WTC11 (cell line): ENCODE measurements at regions not wholly inside any gene's neighbourhood (a gene's known extent, or its start where the extent isn't known, plus 50 kb on each side); places are given as distances from the start of the nearest gene placed in this dataset.

ENCODE experiments used
- ATAC-seq: fragments of 200-7000 bp; cut with Tn5 transposase; 2 replicates; pipeline ENCODE4 v1.10.0; 2021; ENCODE audit warnings: mild to moderate bottlenecking, moderate library complexity
- CTCF ChIA-PET: fragments of 300-600 bp; sonication (Branson Sonifier 250); formaldehyde crosslinking; loops from one replicate; lab custom pipeline; 2021; ENCODE audit warnings: antibody characterized with exemption; lab: Charles Lee
- POLR2A ChIA-PET: fragments of 350-600 bp; sonication (Branson Sonifier 250); formaldehyde crosslinking; loops from one replicate; lab custom pipeline; 2021; ENCODE audit warnings: antibody characterized with exemption; lab: Charles Lee
- DNase-seq: peaks from one replicate; pipeline ENCODE4 v3.0.0; 2021; ENCODE audit warnings: low spot score
- H3K27ac Mint-ChIP-seq: 2 replicates; pipeline ENCODE4 v1.8.0; 2021; ENCODE audit warnings: mixed read lengths
- H3K27me3 Mint-ChIP-seq: 2 replicates; pipeline ENCODE4 v1.8.0; 2021; ENCODE audit warnings: low read depth, mild to moderate bottlenecking, moderate library complexity, mixed read lengths
- H3K36me3 Mint-ChIP-seq: 2 replicates; pipeline ENCODE4 v1.8.0; 2021; ENCODE audit warnings: mixed read lengths
- H3K4me1 Mint-ChIP-seq: 2 replicates; pipeline ENCODE4 v1.8.0; 2022; ENCODE audit warnings: mixed read lengths
- H3K4me3 Mint-ChIP-seq: 2 replicates; pipeline ENCODE4 v1.8.0; 2021; ENCODE audit warnings: mild to moderate bottlenecking, moderate library complexity, mixed read lengths
- H3K9me3 Mint-ChIP-seq: 2 replicates; pipeline ENCODE4 v1.8.0; 2021; ENCODE audit warnings: mixed read lengths
- ATF1 ChIP-seq: sonication (generic); formaldehyde crosslinking; IDR thresholded peaks from 2 replicates; pipeline ENCODE4 v1.8.1; 2023; ENCODE audit warnings: mild to moderate bottlenecking, moderate library complexity, missing genetic modification reagents
- CDX4 ChIP-seq: fragments of 250-450 bp; sonication (Bioruptor Pico); IDR thresholded peaks from 2 replicates; pipeline ENCODE4 v1.9.0; 2021; ENCODE audit warnings: moderate library complexity, mild to moderate bottlenecking, inconsistent platforms, borderline replicate concordance
- CREB1 ChIP-seq: sonication (generic); formaldehyde crosslinking; IDR thresholded peaks from 2 replicates; pipeline ENCODE4 v1.8.0; 2023; ENCODE audit warnings: mild to moderate bottlenecking, missing genetic modification reagents
- CREM ChIP-seq: sonication (generic); formaldehyde crosslinking; IDR thresholded peaks from 2 replicates; pipeline ENCODE4 v1.8.1; 2022; ENCODE audit warnings: mild to moderate bottlenecking, missing genetic modification reagents, moderate library complexity
- E2F4 ChIP-seq: sonication (generic); formaldehyde crosslinking; IDR thresholded peaks from 2 replicates; pipeline ENCODE4 v1.8.1; 2022; ENCODE audit warnings: low read depth, mild to moderate bottlenecking, moderate library complexity, missing genetic modification reagents, borderline replicate concordance
- ELF4 ChIP-seq: sonication (generic); formaldehyde crosslinking; IDR thresholded peaks from 2 replicates; pipeline ENCODE4 v1.8.1; 2022; ENCODE audit warnings: low read depth, mild to moderate bottlenecking, moderate library complexity, missing genetic modification reagents
- FOXP4 ChIP-seq: sonication (generic); formaldehyde crosslinking; IDR thresholded peaks from 2 replicates; pipeline ENCODE4 v1.8.0; 2022; ENCODE audit warnings: mild to moderate bottlenecking, missing genetic modification reagents
- HMGXB4 ChIP-seq: sonication (generic); formaldehyde crosslinking; IDR thresholded peaks from 2 replicates; pipeline ENCODE4 v1.8.1; 2023; ENCODE audit warnings: mild to moderate bottlenecking, moderate library complexity, missing genetic modification reagents
- IRF2 ChIP-seq: sonication (generic); formaldehyde crosslinking; IDR thresholded peaks from 2 replicates; pipeline ENCODE4 v1.8.0; 2022; ENCODE audit warnings: low read depth, missing genetic modification reagents, borderline replicate concordance
- JAZF1 ChIP-seq: fragments of 250-450 bp; sonication (Bioruptor Pico); IDR thresholded peaks from 2 replicates; pipeline ENCODE4 v1.9.0; 2021; ENCODE audit warnings: moderate library complexity, mild to moderate bottlenecking, inconsistent platforms
- RORB ChIP-seq: fragments of 250-450 bp; sonication (Bioruptor Pico); IDR thresholded peaks from 2 replicates; pipeline ENCODE4 v1.9.0; 2021; ENCODE audit warnings: mild to moderate bottlenecking
- SMAD4 ChIP-seq: sonication (generic); formaldehyde crosslinking; IDR thresholded peaks from 2 replicates; pipeline ENCODE4 v1.8.0; 2022; ENCODE audit warnings: mild to moderate bottlenecking, missing genetic modification reagents
- TP53 ChIP-seq: sonication (generic); formaldehyde crosslinking; IDR thresholded peaks from 2 replicates; pipeline ENCODE4 v1.8.1; 2023; ENCODE audit warnings: mild to moderate bottlenecking, missing genetic modification reagents
- USF2 ChIP-seq: sonication (generic); formaldehyde crosslinking; IDR thresholded peaks from 2 replicates; pipeline ENCODE4 v1.8.1; 2023; ENCODE audit warnings: mild to moderate bottlenecking, missing genetic modification reagents, moderate library complexity
- ZNF219 ChIP-seq: sonication (generic); formaldehyde crosslinking; IDR thresholded peaks from 2 replicates; pipeline ENCODE4 v1.8.0; 2023; ENCODE audit warnings: missing genetic modification reagents, mild to moderate bottlenecking, borderline replicate concordance
- ZNF232 ChIP-seq: sonication (generic); formaldehyde crosslinking; IDR thresholded peaks from 2 replicates; pipeline ENCODE4 v1.8.0; 2022; ENCODE audit warnings: mild to moderate bottlenecking, missing genetic modification reagents
- ZNF317 ChIP-seq: sonication (generic); formaldehyde crosslinking; IDR thresholded peaks from 2 replicates; pipeline ENCODE4 v1.8.1; 2023; ENCODE audit warnings: low read depth, mild to moderate bottlenecking, moderate library complexity, missing genetic modification reagents, borderline replicate concordance
- ZNF416 ChIP-seq: fragments of 250-450 bp; sonication (Bioruptor Pico); IDR thresholded peaks from 2 replicates; pipeline ENCODE4 v1.9.0; 2021; ENCODE audit warnings: mild to moderate bottlenecking, inconsistent platforms
- ZNF423 ChIP-seq: fragments of 250-450 bp; sonication (Bioruptor Pico); IDR thresholded peaks from 2 replicates; pipeline ENCODE4 v2.1.2; 2022; ENCODE audit warnings: mild to moderate bottlenecking, moderate library complexity
- TF ChIP-seq, protein P1 (sequence below): fragments of 250-450 bp; sonication (Bioruptor Pico); IDR thresholded peaks from 2 replicates; pipeline ENCODE4 v1.9.0; 2021; ENCODE audit warnings: mild to moderate bottlenecking, borderline replicate concordance
- TF ChIP-seq, protein P2 (sequence below): fragments of 200-600 bp; IDR thresholded peaks from 2 replicates; pipeline ENCODE4 v1.8.0; 2022; ENCODE audit warnings: antibody characterized with exemption
- TF ChIP-seq, protein P3 (sequence below): sonication (generic); formaldehyde crosslinking; IDR thresholded peaks from 2 replicates; pipeline ENCODE4 v1.8.1; 2022; ENCODE audit warnings: missing genetic modification reagents, borderline replicate concordance

- no peak for TF ChIP-seq FOXP4 (CRISPR knock-in tag)
- TF ChIP-seq ZNF219 (CRISPR knock-in tag), result no peak
- TF ChIP-seq TP53 (CRISPR knock-in tag), result no peak
- no peak for TF ChIP-seq CDX4 (CRISPR knock-in tag)
- TF ChIP-seq ZNF416 (CRISPR knock-in tag), result no peak
- no peak for TF ChIP-seq E2F4 (CRISPR knock-in tag)
Measured at GRCh38 chr9:75683591-75683990, 206.9 kb upstream of the PCSK5 start (continued).

- CTCF ChIA-PET, result interaction anchor here (1.0 kb wide), 1 partner anchor 83 kb away, joined by 3 read pairs; no protein-coding TSS in a partner anchor
- TF ChIP-seq, protein P1, sequence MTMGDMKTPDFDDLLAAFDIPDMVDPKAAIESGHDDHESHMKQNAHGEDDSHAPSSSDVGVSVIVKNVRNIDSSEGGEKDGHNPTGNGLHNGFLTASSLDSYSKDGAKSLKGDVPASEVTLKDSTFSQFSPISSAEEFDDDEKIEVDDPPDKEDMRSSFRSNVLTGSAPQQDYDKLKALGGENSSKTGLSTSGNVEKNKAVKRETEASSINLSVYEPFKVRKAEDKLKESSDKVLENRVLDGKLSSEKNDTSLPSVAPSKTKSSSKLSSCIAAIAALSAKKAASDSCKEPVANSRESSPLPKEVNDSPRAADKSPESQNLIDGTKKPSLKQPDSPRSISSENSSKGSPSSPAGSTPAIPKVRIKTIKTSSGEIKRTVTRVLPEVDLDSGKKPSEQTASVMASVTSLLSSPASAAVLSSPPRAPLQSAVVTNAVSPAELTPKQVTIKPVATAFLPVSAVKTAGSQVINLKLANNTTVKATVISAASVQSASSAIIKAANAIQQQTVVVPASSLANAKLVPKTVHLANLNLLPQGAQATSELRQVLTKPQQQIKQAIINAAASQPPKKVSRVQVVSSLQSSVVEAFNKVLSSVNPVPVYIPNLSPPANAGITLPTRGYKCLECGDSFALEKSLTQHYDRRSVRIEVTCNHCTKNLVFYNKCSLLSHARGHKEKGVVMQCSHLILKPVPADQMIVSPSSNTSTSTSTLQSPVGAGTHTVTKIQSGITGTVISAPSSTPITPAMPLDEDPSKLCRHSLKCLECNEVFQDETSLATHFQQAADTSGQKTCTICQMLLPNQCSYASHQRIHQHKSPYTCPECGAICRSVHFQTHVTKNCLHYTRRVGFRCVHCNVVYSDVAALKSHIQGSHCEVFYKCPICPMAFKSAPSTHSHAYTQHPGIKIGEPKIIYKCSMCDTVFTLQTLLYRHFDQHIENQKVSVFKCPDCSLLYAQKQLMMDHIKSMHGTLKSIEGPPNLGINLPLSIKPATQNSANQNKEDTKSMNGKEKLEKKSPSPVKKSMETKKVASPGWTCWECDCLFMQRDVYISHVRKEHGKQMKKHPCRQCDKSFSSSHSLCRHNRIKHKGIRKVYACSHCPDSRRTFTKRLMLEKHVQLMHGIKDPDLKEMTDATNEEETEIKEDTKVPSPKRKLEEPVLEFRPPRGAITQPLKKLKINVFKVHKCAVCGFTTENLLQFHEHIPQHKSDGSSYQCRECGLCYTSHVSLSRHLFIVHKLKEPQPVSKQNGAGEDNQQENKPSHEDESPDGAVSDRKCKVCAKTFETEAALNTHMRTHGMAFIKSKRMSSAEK (CRISPR knock-in tag), result no peak
- TF ChIP-seq, protein P2, sequence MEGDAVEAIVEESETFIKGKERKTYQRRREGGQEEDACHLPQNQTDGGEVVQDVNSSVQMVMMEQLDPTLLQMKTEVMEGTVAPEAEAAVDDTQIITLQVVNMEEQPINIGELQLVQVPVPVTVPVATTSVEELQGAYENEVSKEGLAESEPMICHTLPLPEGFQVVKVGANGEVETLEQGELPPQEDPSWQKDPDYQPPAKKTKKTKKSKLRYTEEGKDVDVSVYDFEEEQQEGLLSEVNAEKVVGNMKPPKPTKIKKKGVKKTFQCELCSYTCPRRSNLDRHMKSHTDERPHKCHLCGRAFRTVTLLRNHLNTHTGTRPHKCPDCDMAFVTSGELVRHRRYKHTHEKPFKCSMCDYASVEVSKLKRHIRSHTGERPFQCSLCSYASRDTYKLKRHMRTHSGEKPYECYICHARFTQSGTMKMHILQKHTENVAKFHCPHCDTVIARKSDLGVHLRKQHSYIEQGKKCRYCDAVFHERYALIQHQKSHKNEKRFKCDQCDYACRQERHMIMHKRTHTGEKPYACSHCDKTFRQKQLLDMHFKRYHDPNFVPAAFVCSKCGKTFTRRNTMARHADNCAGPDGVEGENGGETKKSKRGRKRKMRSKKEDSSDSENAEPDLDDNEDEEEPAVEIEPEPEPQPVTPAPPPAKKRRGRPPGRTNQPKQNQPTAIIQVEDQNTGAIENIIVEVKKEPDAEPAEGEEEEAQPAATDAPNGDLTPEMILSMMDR, result no peak
- TF ChIP-seq SMAD4 (CRISPR knock-in tag) (no peak), IRF2 (CRISPR knock-in tag) (no peak), RORB (no peak), ELF4 (CRISPR knock-in tag) (no peak), ZNF423 (CRISPR knock-in tag) (no peak), HMGXB4 (CRISPR knock-in tag) (no peak), ATF1 (CRISPR knock-in tag) (no peak), CREB1 (no peak), ZNF317 (CRISPR knock-in tag) (no peak), USF2 (CRISPR knock-in tag) (no peak), CREM (CRISPR knock-in tag) (no peak), ZNF232 (no peak), JAZF1 (no peak)
- TF ChIP-seq, protein P3, sequence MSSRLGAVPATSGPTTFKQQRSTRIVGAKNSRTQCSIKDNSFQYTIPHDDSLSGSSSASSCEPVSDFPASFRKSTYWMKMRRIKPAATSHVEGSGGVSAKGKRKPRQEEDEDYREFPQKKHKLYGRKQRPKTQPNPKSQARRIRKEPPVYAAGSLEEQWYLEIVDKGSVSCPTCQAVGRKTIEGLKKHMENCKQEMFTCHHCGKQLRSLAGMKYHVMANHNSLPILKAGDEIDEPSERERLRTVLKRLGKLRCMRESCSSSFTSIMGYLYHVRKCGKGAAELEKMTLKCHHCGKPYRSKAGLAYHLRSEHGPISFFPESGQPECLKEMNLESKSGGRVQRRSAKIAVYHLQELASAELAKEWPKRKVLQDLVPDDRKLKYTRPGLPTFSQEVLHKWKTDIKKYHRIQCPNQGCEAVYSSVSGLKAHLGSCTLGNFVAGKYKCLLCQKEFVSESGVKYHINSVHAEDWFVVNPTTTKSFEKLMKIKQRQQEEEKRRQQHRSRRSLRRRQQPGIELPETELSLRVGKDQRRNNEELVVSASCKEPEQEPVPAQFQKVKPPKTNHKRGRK, result no peak
- Mint-ChIP-seq H3K4me3 (no peak overlapping the region), H3K27ac (no peak overlapping the region), H3K9me3 (peaks cover 24% of the 10 kb centered on the region), H3K27me3 (no peaks in the 10 kb centered on the region), H3K4me1 (0 out of 2 replicates have a peak, but pooled peaks cover 3% of the 10 kb centered on the region), H3K36me3 (peaks cover 5% of the 10 kb centered on the region; the same call in 1 of the 2 replicates)
- no peak for DNase-seq
- POLR2A ChIA-PET, result no interaction called here
- no peak for ATAC-seq
Measured at GRCh38 chr9:75685062-75685461, 205.4 kb upstream of the PCSK5 start.
